ENCODE measurements at regions not wholly inside any gene's neighbourhood (a gene's known extent, or its start where the extent isn't known, plus 50 kb on each side); places are given as distances from the start of the nearest gene placed in this dataset.

- Histone ChIP-seq H3K9me3 (ENCODE audit: control insufficient read depth, insufficient read depth, low read depth, low read length) (no peaks in the 10 kb centered on the region), H3K27ac (ENCODE audit: low read depth, low read length) (no peak overlapping the region), H3K27me3 (ENCODE audit: control insufficient read depth, insufficient read depth, low read length) (no peaks in the 10 kb centered on the region), H3K36me3 (ENCODE audit: control insufficient read depth, insufficient read depth, low read length) (no peaks in the 10 kb centered on the region), H3K4me3 (ENCODE audit: low read depth, low read length) (no peak overlapping the region), H3K9ac (ENCODE audit: low read length) (no peak overlapping the region), H3K4me1 (ENCODE audit: control insufficient read depth, insufficient read depth, low read length) (no peaks in the 10 kb centered on the region)
These were observed 85.2 kb upstream of the RBBP8 start for GRCh38 chr18:22847867-22848451.

- Histone ChIP-seq H3K36me3 (ENCODE audit: control insufficient read depth, insufficient read depth, low read length) (no peaks in the 10 kb centered on the region), H3K27me3 (ENCODE audit: control insufficient read depth, insufficient read depth, low read length) (no peaks in the 10 kb centered on the region), H3K4me1 (ENCODE audit: control insufficient read depth, insufficient read depth, low read length) (no peaks in the 10 kb centered on the region), H3K9ac (ENCODE audit: low read length) (no peak overlapping the region), H3K4me3 (ENCODE audit: low read depth, low read length) (no peak overlapping the region), H3K9me3 (ENCODE audit: control insufficient read depth, insufficient read depth, low read depth, low read length) (no peaks in the 10 kb centered on the region), H3K27ac (ENCODE audit: low read depth, low read length) (no peak overlapping the region)
These were observed 84.5 kb upstream of the RBBP8 start for GRCh38 chr18:22848615-22849014.

DNA sequence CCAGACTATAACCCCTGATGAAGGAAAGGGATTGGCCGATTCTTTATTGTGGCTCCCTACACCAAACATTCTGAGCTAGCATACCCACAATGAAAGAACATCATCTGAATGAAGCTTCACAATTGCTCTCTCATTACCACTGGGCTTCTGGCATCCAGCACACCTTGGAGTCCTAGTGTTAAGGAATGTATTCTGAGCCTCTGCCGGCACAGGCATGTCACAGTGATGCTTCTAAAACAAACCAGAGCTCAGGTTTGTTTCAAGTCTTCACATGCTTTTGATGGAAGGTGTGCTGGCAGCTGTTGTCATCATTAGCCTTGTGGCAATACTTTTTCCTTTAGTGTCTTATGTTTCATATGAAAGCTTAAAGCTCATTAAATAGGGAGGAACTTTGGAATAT is 76.3 kb upstream of the RBBP8 start:
- H3K4me1 ChIP-seq (ENCODE audit: control insufficient read depth, insufficient read depth, low read length): no peaks in the 10 kb centered on the region
- no peak overlapping the region for H3K27ac ChIP-seq (ENCODE audit: low read depth, low read length)
- H3K36me3 ChIP-seq (ENCODE audit: control insufficient read depth, insufficient read depth, low read length): no peaks in the 10 kb centered on the region
- no peak overlapping the region for H3K9ac ChIP-seq (ENCODE audit: low read length)
- no peaks in the 10 kb centered on the region for H3K27me3 ChIP-seq (ENCODE audit: control insufficient read depth, insufficient read depth, low read length)
- no peaks in the 10 kb centered on the region for H3K9me3 ChIP-seq (ENCODE audit: control insufficient read depth, insufficient read depth, low read depth, low read length)
- no peak overlapping the region for H3K4me3 ChIP-seq (ENCODE audit: low read depth, low read length)

- H3K9ac ChIP-seq (ENCODE audit: low read length): no peak overlapping the region
- H3K4me3 ChIP-seq (ENCODE audit: low read depth, low read length): no peak overlapping the region
- no peaks in the 10 kb centered on the region for H3K4me1 ChIP-seq (ENCODE audit: control insufficient read depth, insufficient read depth, low read length)
- no peak overlapping the region for H3K27ac ChIP-seq (ENCODE audit: low read depth, low read length)
- no peaks in the 10 kb centered on the region for H3K36me3 ChIP-seq (ENCODE audit: control insufficient read depth, insufficient read depth, low read length)
- no peaks in the 10 kb centered on the region for H3K27me3 ChIP-seq (ENCODE audit: control insufficient read depth, insufficient read depth, low read length)
- H3K9me3 ChIP-seq (ENCODE audit: control insufficient read depth, insufficient read depth, low read depth, low read length): no peaks in the 10 kb centered on the region
These were observed 75.0 kb upstream of the RBBP8 start for GRCh38 chr18:22858121-22858520.

DNA sequence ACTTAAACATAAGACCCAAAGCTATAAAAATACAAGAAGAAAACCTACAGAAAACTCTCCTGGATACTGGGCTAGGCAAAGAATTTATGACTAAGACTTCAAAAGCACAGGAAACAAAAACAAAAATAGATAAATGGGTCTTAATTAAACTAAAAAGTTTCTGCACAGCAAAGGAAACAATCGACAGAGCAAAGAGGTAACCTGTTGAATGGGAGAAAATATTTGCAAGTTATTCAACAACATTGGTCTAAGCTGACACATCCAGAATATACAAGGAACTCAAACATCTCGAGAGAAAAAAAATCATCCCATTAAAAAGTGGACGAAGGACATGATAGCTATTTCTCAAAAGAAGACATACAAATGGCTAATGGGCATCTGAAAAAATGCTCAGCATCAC is 72.3 kb upstream of the RBBP8 start:
- Histone ChIP-seq H3K9me3 (ENCODE audit: control insufficient read depth, insufficient read depth, low read depth, low read length) (no peaks in the 10 kb centered on the region), H3K27me3 (ENCODE audit: control insufficient read depth, insufficient read depth, low read length) (no peaks in the 10 kb centered on the region), H3K36me3 (ENCODE audit: control insufficient read depth, insufficient read depth, low read length) (no peaks in the 10 kb centered on the region), H3K4me1 (ENCODE audit: control insufficient read depth, insufficient read depth, low read length) (no peaks in the 10 kb centered on the region), H3K9ac (ENCODE audit: low read length) (no peak overlapping the region), H3K4me3 (ENCODE audit: low read depth, low read length) (no peak overlapping the region), H3K27ac (ENCODE audit: low read depth, low read length) (no peak overlapping the region)

DNA sequence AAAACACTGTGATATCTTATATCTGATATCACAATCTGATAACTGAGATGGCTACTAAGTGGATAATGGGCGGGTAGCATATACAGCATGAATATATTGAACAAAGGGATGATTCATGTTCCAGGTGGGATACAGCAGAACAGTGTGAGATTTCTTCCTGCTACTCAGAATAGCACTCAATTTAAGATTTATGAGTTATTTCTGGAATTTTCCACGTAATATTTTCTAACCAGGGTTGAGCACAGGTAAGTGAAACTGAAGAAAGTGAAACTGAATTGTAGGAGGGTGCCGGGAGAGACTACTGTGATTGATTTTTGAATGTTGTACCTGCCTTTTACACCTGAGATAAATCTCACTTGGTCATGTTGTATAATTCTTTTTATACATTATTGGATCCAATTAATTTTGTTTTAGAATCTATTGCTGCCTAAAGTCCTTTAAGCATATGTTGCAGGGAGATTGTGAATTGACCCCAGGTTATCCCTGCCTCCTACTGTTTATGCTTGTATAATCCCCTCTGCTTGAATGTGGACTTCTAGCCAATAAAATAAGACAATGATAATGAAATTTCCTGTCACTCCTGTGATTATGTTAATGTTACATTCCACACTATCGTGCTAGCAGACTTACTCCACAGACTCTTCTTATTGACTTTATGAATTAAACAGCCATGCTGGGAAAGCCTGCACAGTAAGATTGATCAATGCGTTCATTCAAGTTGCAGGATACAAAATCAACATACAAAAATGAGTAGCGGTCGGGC is 67.6 kb upstream of the RBBP8 start:
- no peaks in the 10 kb centered on the region for H3K27me3 ChIP-seq (ENCODE audit: control insufficient read depth, insufficient read depth, low read length)
- H3K9ac ChIP-seq (ENCODE audit: low read length): no peak overlapping the region
- no peak overlapping the region for H3K4me3 ChIP-seq (ENCODE audit: low read depth, low read length)
- H3K27ac ChIP-seq (ENCODE audit: low read depth, low read length): no peak overlapping the region
- H3K4me1 ChIP-seq (ENCODE audit: control insufficient read depth, insufficient read depth, low read length): no peaks in the 10 kb centered on the region
- H3K9me3 ChIP-seq (ENCODE audit: control insufficient read depth, insufficient read depth, low read depth, low read length): no peaks in the 10 kb centered on the region
- no peaks in the 10 kb centered on the region for H3K36me3 ChIP-seq (ENCODE audit: control insufficient read depth, insufficient read depth, low read length)

DNA sequence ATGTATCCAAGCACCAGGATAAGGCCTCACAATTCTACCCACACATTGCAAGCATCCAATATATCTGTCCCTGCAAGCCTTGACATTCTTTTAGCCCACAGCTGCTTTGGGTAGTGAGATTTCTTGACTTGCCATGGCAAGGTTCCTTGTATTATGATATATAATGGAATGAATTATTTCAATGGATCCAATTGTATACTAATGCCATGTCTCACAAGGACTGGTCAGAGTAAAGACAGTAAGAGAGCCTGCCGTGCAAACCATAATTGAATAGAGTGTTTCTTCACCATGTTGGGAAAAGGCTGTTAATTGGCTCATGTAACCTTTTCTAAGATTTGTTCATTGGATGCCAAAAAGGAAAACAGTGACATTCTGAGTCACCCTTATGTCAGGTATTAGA is 64.3 kb upstream of the RBBP8 start:
- no peak overlapping the region for H3K9ac ChIP-seq (ENCODE audit: low read length)
- H3K27me3 ChIP-seq (ENCODE audit: control insufficient read depth, insufficient read depth, low read length): no peaks in the 10 kb centered on the region
- peaks cover 11% of the 10 kb centered on the region; the same call in 1 of the 2 replicates for H3K4me1 ChIP-seq (ENCODE audit: control insufficient read depth, insufficient read depth, low read length)

DNA sequence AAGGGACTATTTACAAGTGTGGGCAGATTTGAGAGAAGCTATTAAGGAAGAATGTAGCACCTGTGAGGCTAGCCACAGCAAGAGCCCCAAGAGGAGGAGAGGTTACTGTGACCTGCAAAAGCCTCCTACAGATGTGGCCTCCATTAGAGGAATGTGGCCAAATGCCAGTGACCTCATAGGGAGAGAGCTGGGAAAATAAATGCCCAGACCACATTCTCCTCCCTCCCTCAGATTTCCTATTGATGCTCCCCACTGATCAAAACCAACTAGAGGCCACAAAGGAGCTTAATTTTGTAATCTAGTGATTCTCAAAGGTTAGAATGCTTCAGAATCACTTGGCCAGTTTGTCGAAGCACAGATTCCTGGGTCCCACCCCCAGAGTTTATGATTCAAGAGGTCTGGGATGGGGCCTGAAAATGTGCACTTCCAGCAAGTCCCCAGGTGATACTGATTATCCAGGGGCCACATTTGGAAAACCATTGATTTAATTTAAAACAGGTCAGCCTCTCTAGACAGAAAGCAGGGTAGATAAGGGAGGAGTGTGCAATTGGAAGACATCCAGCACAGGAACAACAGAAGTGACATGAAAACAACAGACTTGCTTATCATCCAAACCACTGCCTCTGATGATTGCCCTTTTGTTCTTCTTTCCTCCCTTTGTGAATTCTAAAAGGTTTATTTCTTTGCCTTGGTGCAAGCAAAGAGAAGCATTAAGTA is 61.2 kb upstream of the RBBP8 start:
- H3K9ac ChIP-seq (ENCODE audit: low read length): no peak overlapping the region
- no peaks in the 10 kb centered on the region for H3K36me3 ChIP-seq (ENCODE audit: control insufficient read depth, insufficient read depth, low read length)
- H3K4me3 ChIP-seq (ENCODE audit: low read depth, low read length): no peak overlapping the region
- H3K4me1 ChIP-seq (ENCODE audit: control insufficient read depth, insufficient read depth, low read length): peaks cover 11% of the 10 kb centered on the region; the same call in 1 of the 2 replicates
- no peaks in the 10 kb centered on the region for H3K9me3 ChIP-seq (ENCODE audit: control insufficient read depth, insufficient read depth, low read depth, low read length)
- no peaks in the 10 kb centered on the region for H3K27me3 ChIP-seq (ENCODE audit: control insufficient read depth, insufficient read depth, low read length)
- no peak overlapping the region for H3K27ac ChIP-seq (ENCODE audit: low read depth, low read length)

More for the DNA sequence above, 64.3 kb upstream of the RBBP8 start:
- Histone ChIP-seq H3K36me3 (ENCODE audit: control insufficient read depth, insufficient read depth, low read length) (no peaks in the 10 kb centered on the region), H3K4me3 (ENCODE audit: low read depth, low read length) (no peak overlapping the region), H3K9me3 (ENCODE audit: control insufficient read depth, insufficient read depth, low read depth, low read length) (no peaks in the 10 kb centered on the region), H3K27ac (ENCODE audit: low read depth, low read length) (no peak overlapping the region)

DNA sequence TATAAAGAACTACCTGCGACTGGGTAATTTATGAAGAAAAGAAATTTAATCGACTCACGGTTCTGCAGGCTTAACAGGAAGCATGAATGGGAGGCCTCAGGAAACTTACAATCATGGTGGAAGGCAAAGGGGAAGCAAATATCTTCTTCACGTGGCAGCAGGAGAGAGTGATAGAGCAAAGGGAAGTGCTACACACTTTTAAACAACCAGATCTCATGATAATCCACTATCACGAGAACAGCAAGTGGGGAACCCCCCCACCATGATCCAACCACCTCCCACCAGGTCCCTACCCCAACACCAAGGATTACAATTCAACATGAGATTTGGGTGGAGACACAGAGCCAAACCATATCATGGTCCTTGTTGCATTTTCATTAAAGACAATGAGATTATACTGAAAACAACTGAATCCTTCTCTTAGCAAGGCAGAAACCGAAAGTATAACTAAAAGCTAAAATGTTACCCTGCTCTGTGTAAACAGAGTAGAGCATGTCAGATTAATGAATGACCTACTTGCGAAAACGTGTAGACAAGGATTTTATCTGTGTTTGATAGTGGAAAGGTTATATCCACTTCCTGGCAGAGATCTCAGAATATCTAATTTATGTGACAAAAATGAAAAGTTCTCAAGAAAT is 60.1 kb upstream of the RBBP8 start:
- Histone ChIP-seq H3K9me3 (ENCODE audit: control insufficient read depth, insufficient read depth, low read depth, low read length) (no peaks in the 10 kb centered on the region), H3K27ac (ENCODE audit: low read depth, low read length) (no peak overlapping the region), H3K4me1 (ENCODE audit: control insufficient read depth, insufficient read depth, low read length) (peaks cover 11% of the 10 kb centered on the region; the same call in 1 of the 2 replicates), H3K9ac (ENCODE audit: low read length) (no peak overlapping the region), H3K36me3 (ENCODE audit: control insufficient read depth, insufficient read depth, low read length) (no peaks in the 10 kb centered on the region), H3K4me3 (ENCODE audit: low read depth, low read length) (no peak overlapping the region), H3K27me3 (ENCODE audit: control insufficient read depth, insufficient read depth, low read length) (no peaks in the 10 kb centered on the region)

GRCh38 chr18:22879293-22879692 is 53.8 kb upstream of the RBBP8 start:
- H3K9me3 ChIP-seq (ENCODE audit: control insufficient read depth, insufficient read depth, low read depth, low read length): no peaks in the 10 kb centered on the region
- no peaks in the 10 kb centered on the region for H3K27me3 ChIP-seq (ENCODE audit: control insufficient read depth, insufficient read depth, low read length)
- H3K9ac ChIP-seq (ENCODE audit: low read length): no peak overlapping the region

GRCh38 chr18:22882084-22882483 is 51.0 kb upstream of the RBBP8 start:
- H3K9me3 ChIP-seq (ENCODE audit: control insufficient read depth, insufficient read depth, low read depth, low read length): peaks cover 9% of the 10 kb centered on the region
- H3K4me3 ChIP-seq (ENCODE audit: low read depth, low read length): no peak overlapping the region
- H3K27me3 ChIP-seq (ENCODE audit: control insufficient read depth, insufficient read depth, low read length): no peaks in the 10 kb centered on the region
- H3K4me1 ChIP-seq (ENCODE audit: control insufficient read depth, insufficient read depth, low read length): peaks cover 2% of the 10 kb centered on the region; the same call in 1 of the 2 replicates
- H3K9ac ChIP-seq (ENCODE audit: low read length): no peak overlapping the region
- H3K36me3 ChIP-seq (ENCODE audit: control insufficient read depth, insufficient read depth, low read length): no peaks in the 10 kb centered on the region
- no peak overlapping the region for H3K27ac ChIP-seq (ENCODE audit: low read depth, low read length)

More at GRCh38 chr18:22879293-22879692, 53.8 kb upstream of the RBBP8 start:
- no peaks in the 10 kb centered on the region for H3K36me3 ChIP-seq (ENCODE audit: control insufficient read depth, insufficient read depth, low read length)
- H3K4me1 ChIP-seq (ENCODE audit: control insufficient read depth, insufficient read depth, low read length): peaks cover 2% of the 10 kb centered on the region; the same call in 1 of the 2 replicates
- no peak overlapping the region for H3K27ac ChIP-seq (ENCODE audit: low read depth, low read length)
- H3K4me3 ChIP-seq (ENCODE audit: low read depth, low read length): no peak overlapping the region
